ENCODE measurements at regions not wholly inside any gene's neighbourhood (a gene's known extent, or its start where the extent isn't known, plus 50 kb on each side); places are given as distances from the start of the nearest gene placed in this dataset.

DNA sequence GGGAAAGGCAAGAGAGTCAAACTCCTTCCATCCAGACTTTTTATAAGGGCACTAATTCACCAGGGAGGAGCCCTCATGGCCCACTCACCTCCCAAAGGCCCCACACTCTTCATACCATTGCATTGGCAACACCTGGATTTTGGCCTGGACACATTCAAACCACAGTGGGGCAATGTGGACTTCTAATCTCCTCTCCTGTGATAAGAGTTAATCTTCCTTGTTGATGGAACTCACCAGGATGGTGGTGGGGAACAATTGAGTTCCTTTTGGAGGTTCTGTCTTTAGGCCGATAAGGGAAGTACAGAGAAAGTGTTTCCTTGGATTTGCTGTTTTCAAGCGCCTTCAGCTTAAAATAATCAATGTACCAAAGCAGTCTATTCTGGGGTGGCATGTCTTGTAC lies 268.7 kb downstream of the CD83 start:
- TF ChIP-seq, protein P1, sequence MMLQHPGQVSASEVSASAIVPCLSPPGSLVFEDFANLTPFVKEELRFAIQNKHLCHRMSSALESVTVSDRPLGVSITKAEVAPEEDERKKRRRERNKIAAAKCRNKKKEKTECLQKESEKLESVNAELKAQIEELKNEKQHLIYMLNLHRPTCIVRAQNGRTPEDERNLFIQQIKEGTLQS (CRISPR knock-in tag; conservative IDR thresholded peaks at IDR 0.05): no peak
- no peak for TF ChIP-seq NR1H2 (CRISPR knock-in tag; IDR thresholded peaks at IDR 0.05)
- TF ChIP-seq, protein P2, sequence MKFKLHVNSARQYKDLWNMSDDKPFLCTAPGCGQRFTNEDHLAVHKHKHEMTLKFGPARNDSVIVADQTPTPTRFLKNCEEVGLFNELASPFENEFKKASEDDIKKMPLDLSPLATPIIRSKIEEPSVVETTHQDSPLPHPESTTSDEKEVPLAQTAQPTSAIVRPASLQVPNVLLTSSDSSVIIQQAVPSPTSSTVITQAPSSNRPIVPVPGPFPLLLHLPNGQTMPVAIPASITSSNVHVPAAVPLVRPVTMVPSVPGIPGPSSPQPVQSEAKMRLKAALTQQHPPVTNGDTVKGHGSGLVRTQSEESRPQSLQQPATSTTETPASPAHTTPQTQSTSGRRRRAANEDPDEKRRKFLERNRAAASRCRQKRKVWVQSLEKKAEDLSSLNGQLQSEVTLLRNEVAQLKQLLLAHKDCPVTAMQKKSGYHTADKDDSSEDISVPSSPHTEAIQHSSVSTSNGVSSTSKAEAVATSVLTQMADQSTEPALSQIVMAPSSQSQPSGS (CRISPR knock-in tag; IDR thresholded peaks at IDR 0.05; ENCODE audit: borderline replicate concordance, low read depth): no peak
- TF ChIP-seq ELF4 (CRISPR knock-in tag; IDR thresholded peaks at IDR 0.05; ENCODE audit: low read depth): no peak
- no peak for TF ChIP-seq CREB1 (CRISPR knock-in tag; IDR thresholded peaks at IDR 0.05)
- TF ChIP-seq ZNF121 (CRISPR knock-in tag; IDR thresholded peaks at IDR 0.05): no peak
- no peak for TF ChIP-seq ZNF232 (CRISPR knock-in tag; IDR thresholded peaks at IDR 0.05)
- TF ChIP-seq, protein P3, sequence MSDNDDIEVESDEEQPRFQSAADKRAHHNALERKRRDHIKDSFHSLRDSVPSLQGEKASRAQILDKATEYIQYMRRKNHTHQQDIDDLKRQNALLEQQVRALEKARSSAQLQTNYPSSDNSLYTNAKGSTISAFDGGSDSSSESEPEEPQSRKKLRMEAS (CRISPR knock-in tag; IDR thresholded peaks at IDR 0.05): no peak
- TF ChIP-seq, protein P4, sequence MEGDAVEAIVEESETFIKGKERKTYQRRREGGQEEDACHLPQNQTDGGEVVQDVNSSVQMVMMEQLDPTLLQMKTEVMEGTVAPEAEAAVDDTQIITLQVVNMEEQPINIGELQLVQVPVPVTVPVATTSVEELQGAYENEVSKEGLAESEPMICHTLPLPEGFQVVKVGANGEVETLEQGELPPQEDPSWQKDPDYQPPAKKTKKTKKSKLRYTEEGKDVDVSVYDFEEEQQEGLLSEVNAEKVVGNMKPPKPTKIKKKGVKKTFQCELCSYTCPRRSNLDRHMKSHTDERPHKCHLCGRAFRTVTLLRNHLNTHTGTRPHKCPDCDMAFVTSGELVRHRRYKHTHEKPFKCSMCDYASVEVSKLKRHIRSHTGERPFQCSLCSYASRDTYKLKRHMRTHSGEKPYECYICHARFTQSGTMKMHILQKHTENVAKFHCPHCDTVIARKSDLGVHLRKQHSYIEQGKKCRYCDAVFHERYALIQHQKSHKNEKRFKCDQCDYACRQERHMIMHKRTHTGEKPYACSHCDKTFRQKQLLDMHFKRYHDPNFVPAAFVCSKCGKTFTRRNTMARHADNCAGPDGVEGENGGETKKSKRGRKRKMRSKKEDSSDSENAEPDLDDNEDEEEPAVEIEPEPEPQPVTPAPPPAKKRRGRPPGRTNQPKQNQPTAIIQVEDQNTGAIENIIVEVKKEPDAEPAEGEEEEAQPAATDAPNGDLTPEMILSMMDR (IDR thresholded peaks at IDR 0.05): no peak
- TF ChIP-seq JUN (CRISPR knock-in tag; IDR thresholded peaks at IDR 0.05): no peak
